GM12878 (cell line): ENCODE measurements at regions not wholly inside any gene's neighbourhood (a gene's known extent, or its start where the extent isn't known, plus 50 kb on each side); places are given as distances from the start of the nearest gene placed in this dataset.

Experiments used
- ATAC-seq: fragments of 200-7000 bp; cut with Tn5 transposase; 3 replicates; pipeline ENCODE4 v1.9.1; 2020; ENCODE audit warnings: mild to moderate bottlenecking, moderate library complexity
- BruUV-seq: library from RNA; stranded (reverse); fragments of 400-500 nt; replicated peaks from 2 replicates; lab custom pipeline; 2021; lab: Mats Ljungman, UMichigan
- CTCF ChIA-PET: fragments of 300-600 bp; sonication (Branson Sonifier 250); formaldehyde crosslinking; extraction: SDS; loops from one replicate; lab custom pipeline; 2021; ENCODE audit warnings: inconsistent platforms; lab: Yijun Ruan, JAX
- POLR2A ChIA-PET: fragments of 350-600 bp; formaldehyde crosslinking; extraction: SDS; loops from one replicate; lab custom pipeline; 2021; ENCODE audit warnings: inconsistent platforms; lab: Charles Lee
- RAD21 ChIA-PET: fragments of 300-600 bp; sonication (Branson Sonifier 250); formaldehyde crosslinking; loops from one replicate; lab custom pipeline; 2023; ENCODE audit warnings: antibody characterized with exemption; ENCODE audit not compliant: unreplicated experiment; lab: Charles Lee
- SMC1A ChIA-PET: fragments of 300-600 bp; sonication (Branson Sonifier 250); formaldehyde crosslinking; loops from one replicate; lab custom pipeline; 2023; ENCODE audit not compliant: unreplicated experiment, uncharacterized antibody; lab: Charles Lee
- DNase-seq: peaks from one replicate; pipeline ENCODE4 v3.0.0-alpha.2; 2011; ENCODE audit warnings: low read depth, low spot score
- FAIRE-seq: peaks from 3 replicates; lab custom pipeline; 2011; peaks lifted over from hg19 to GRCh38; lab: Jason Lieb, UNC
- H2AFZ ChIP-seq: 2 replicates; pipeline ENCODE4 v1.6.0; 2011; ENCODE audit warnings: low read depth, low read length, control low read depth; ENCODE audit not compliant: control insufficient read depth
- H3K27ac ChIP-seq: 2 replicates; pipeline ENCODE4 v1.5.1; 2011; ENCODE audit warnings: control low read depth; ENCODE audit not compliant: control insufficient read depth, insufficient read depth
- H3K27me3 ChIP-seq, 2 experiments: replicated peaks in 1 of 2; 2 replicates each; pipeline versions ENCODE4 v1.6.0 to v1.6.1; 2011; ENCODE audit warnings: low read length in 1 of 2; ENCODE audit not compliant: control insufficient read depth in 2 of 2, insufficient read depth in 2 of 2
- H3K36me3 ChIP-seq, 2 experiments: 2 replicates each; pipeline ENCODE4 v1.5.1; 2011; ENCODE audit warnings: low read length in 1 of 2; ENCODE audit not compliant: control insufficient read depth in 2 of 2, insufficient read depth in 2 of 2
- H3K4me1 ChIP-seq: 2 replicates; pipeline ENCODE4 v1.6.1; 2011; ENCODE audit warnings: mild to moderate bottlenecking, low read length, moderate library complexity, mixed read lengths; ENCODE audit not compliant: control insufficient read depth, insufficient read depth
- H3K4me2 ChIP-seq: 2 replicates; pipeline ENCODE4 v1.6.0; 2011; ENCODE audit warnings: control low read depth; ENCODE audit not compliant: control insufficient read depth, insufficient read depth
- H3K4me3 ChIP-seq: fragments of 200-600 bp; sonication (generic); 2 replicates; pipeline ENCODE4 v1.5.1; 2016
- H3K79me2 ChIP-seq: 2 replicates; pipeline ENCODE4 v1.6.0; 2011; ENCODE audit warnings: low read length; ENCODE audit not compliant: control insufficient read depth, insufficient read depth
- H3K9ac ChIP-seq: 2 replicates; pipeline ENCODE4 v1.8.0; 2011; ENCODE audit warnings: low read length, control low read depth, mixed read lengths; ENCODE audit not compliant: control insufficient read depth, insufficient read depth
- H3K9me3 ChIP-seq: replicated peaks from 3 replicates; pipeline ENCODE4 v1.5.1; 2011; ENCODE audit warnings: mild to moderate bottlenecking, low read length; ENCODE audit not compliant: control insufficient read depth, insufficient read depth
- H4K20me1 ChIP-seq: 2 replicates; pipeline ENCODE4 v1.6.0; 2011; ENCODE audit not compliant: control insufficient read depth, insufficient read depth
- BMI1 ChIP-seq: fragments of 450-650 bp; IDR thresholded peaks from 2 replicates; pipeline ENCODE4 v1.6.1; 2016; ENCODE audit warnings: mild to moderate bottlenecking, moderate library complexity, borderline replicate concordance
- E2F8 ChIP-seq: fragments of 450-650 bp; IDR thresholded peaks from 2 replicates; pipeline ENCODE4 v1.6.1; 2018; ENCODE audit warnings: mild to moderate bottlenecking, low read depth, moderate library complexity; ENCODE audit not compliant: partially characterized antibody
- GATAD2B ChIP-seq: fragments of 450-650 bp; conservative IDR thresholded peaks from 2 replicates; pipeline ENCODE4 v1.6.1; 2017; ENCODE audit warnings: low read depth, mild to moderate bottlenecking, moderate library complexity
- JUND ChIP-seq: IDR thresholded peaks from 2 replicates; pipeline ENCODE4 v1.6.1; 2012; ENCODE audit warnings: low read depth, mild to moderate bottlenecking, low read length, improper control_type of control experiment, moderate library complexity
- KAT2A ChIP-seq: conservative IDR thresholded peaks from 2 replicates; pipeline ENCODE4 v1.6.1; 2011; ENCODE audit warnings: low read depth, low read length; ENCODE audit not compliant: control insufficient read depth
- RFX5 ChIP-seq: IDR thresholded peaks from 2 replicates; pipeline ENCODE4 v1.6.1; 2011; ENCODE audit warnings: low read depth, low read length, improper control_type of control experiment
- ZNF24 ChIP-seq: fragments of 450-650 bp; IDR thresholded peaks from 2 replicates; pipeline ENCODE4 v1.6.1; 2017; ENCODE audit warnings: antibody characterized with exemption, mild to moderate bottlenecking
- WGBS: methylation state at CpG from one replicate; pipeline ENCODE4 v1.1.6; 2016; ENCODE audit warnings: low lambda C conversion rate; ENCODE audit not compliant: insufficient replicate concordance, insufficient coverage; ENCODE audit errors: missing lambda C conversion rate; 5-methylcytosine and 5-hydroxymethylcytosine counted together
- in situ Hi-C: fragments of 300-500 bp; cut with MboI; formaldehyde crosslinking; loops from 9 replicates; pipeline ENCODE4 v1.14.3; 2018; ENCODE audit warnings: mixed read lengths
- intact Hi-C: fragments of 100-400 bp; cut with micrococcal nuclease; formaldehyde crosslinking; loops from one replicate; pipeline ENCODE4 v1.14.2; 2022; ENCODE audit not compliant: unreplicated experiment
- TF ChIP-seq, protein P1 (sequence below): IDR thresholded peaks from 2 replicates; pipeline ENCODE4 v1.6.1; 2011; ENCODE audit warnings: borderline replicate concordance, low read depth, mild to moderate bottlenecking, moderate library complexity, mixed read lengths, low read length; ENCODE audit not compliant: insufficient read depth; ENCODE audit errors: extremely low read length
- TF ChIP-seq, protein P2 (sequence below): fragments of 450-650 bp; formaldehyde crosslinking; IDR thresholded peaks from 2 replicates; pipeline ENCODE4 v1.5.0; 2022; ENCODE audit warnings: mild to moderate bottlenecking, missing genetic modification characterization

DNA sequence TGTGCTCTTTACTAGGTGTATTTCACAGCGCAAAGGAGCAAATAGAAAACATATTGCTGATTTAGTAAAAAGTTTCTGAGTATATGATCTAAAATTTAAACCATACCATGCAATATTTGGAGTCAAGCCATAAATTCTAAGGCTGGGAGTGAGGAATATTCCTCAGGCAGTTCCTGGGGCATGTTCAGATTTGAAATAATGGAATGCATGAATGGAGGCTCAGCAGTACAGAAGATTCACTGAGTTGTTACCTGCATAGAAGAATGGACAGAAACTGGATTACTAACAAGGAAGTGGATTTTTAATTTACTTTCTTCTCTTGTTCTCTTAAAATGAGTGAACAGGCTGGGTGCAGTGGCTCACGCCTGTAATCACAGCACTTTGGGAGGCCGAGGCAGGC, 441.0 kb upstream of the MAP2 start:
- no peaks in the 10 kb centered on the region for H3K9me3 ChIP-seq
- no peaks in the 10 kb centered on the region for H4K20me1 ChIP-seq
- ChIA-PET CTCF (no interaction called here), POLR2A (no interaction called here), SMC1A (no interaction called here)
- no peaks in the 10 kb centered on the region for H3K79me2 ChIP-seq
- no peak for DNase-seq
- WGBS, result 27% methylated on average over 3 of the region's 3 CpGs
- no peak overlapping the region for H3K4me3 ChIP-seq
- in situ Hi-C loops (no loop called here), intact Hi-C loops (no loop called here)
- H3K36me3 ChIP-seq, result no peaks in the 10 kb centered on the region
- no TSS peak for BruUV-seq
- H3K4me2 ChIP-seq, result no peak overlapping the region
- no peak for ATAC-seq
- FAIRE-seq, result no peak
- H3K9ac ChIP-seq, result no peak overlapping the region
- TF ChIP-seq, protein P1, sequence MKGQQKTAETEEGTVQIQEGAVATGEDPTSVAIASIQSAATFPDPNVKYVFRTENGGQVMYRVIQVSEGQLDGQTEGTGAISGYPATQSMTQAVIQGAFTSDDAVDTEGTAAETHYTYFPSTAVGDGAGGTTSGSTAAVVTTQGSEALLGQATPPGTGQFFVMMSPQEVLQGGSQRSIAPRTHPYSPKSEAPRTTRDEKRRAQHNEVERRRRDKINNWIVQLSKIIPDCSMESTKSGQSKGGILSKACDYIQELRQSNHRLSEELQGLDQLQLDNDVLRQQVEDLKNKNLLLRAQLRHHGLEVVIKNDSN, result no peak
- no peak for TF ChIP-seq ZNF24
- TF ChIP-seq RFX5, result no peak
- no peak for TF ChIP-seq JUND
- TF ChIP-seq, all 136 proteins: peak for 0
- no peaks in the 10 kb centered on the region for H3K4me1 ChIP-seq
- H3K27me3 ChIP-seq, result no peaks in the 10 kb centered on the region
- H3K27ac ChIP-seq, result no peak overlapping the region
- RAD21 ChIA-PET, result no interaction called here
- H2AFZ ChIP-seq, result no peak overlapping the region

GRCh38 chr2:208983486-208983885, 440.4 kb upstream of the MAP2 start:
- Histone ChIP-seq H3K36me3 (no peaks in the 10 kb centered on the region), H4K20me1 (no peaks in the 10 kb centered on the region), H3K79me2 (no peaks in the 10 kb centered on the region), H3K9me3 (no peaks in the 10 kb centered on the region), H3K4me2 (no peak overlapping the region), H3K4me3 (no peak overlapping the region), H3K9ac (no peak overlapping the region), H3K4me1 (no peaks in the 10 kb centered on the region), H3K27me3 (no peaks in the 10 kb centered on the region), H2AFZ (no peak overlapping the region), H3K27ac (no peak overlapping the region)
- intact Hi-C loops (no loop called here), in situ Hi-C loops (no loop called here)
- BruUV-seq, result no TSS peak
- POLR2A ChIA-PET, result no interaction called here
- FAIRE-seq, result no peak
- WGBS, result 59% methylated on average over 3 of the region's 3 CpGs
- CTCF ChIA-PET, result no interaction called here
- ATAC-seq, result no peak
- SMC1A ChIA-PET, result no interaction called here
- no peak for DNase-seq
- RAD21 ChIA-PET, result no interaction called here
- no peak for TF ChIP-seq KAT2A
- TF ChIP-seq BMI1, result no peak
- no peak for TF ChIP-seq E2F8
- TF ChIP-seq, protein P2, sequence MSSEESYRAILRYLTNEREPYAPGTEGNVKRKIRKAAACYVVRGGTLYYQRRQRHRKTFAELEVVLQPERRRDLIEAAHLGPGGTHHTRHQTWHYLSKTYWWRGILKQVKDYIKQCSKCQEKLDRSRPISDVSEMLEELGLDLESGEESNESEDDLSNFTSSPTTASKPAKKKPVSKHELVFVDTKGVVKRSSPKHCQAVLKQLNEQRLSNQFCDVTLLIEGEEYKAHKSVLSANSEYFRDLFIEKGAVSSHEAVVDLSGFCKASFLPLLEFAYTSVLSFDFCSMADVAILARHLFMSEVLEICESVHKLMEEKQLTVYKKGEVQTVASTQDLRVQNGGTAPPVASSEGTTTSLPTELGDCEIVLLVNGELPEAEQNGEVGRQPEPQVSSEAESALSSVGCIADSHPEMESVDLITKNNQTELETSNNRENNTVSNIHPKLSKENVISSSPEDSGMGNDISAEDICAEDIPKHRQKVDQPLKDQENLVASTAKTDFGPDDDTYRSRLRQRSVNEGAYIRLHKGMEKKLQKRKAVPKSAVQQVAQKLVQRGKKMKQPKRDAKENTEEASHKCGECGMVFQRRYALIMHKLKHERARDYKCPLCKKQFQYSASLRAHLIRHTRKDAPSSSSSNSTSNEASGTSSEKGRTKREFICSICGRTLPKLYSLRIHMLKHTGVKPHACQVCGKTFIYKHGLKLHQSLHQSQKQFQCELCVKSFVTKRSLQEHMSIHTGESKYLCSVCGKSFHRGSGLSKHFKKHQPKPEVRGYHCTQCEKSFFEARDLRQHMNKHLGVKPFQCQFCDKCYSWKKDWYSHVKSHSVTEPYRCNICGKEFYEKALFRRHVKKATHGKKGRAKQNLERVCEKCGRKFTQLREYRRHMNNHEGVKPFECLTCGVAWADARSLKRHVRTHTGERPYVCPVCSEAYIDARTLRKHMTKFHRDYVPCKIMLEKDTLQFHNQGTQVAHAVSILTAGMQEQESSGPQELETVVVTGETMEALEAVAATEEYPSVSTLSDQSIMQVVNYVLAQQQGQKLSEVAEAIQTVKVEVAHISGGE (CRISPR knock-in tag), result no peak
- no peak for TF ChIP-seq GATAD2B
